ENCODE measurements at regions not wholly inside any gene's neighbourhood (a gene's known extent, or its start where the extent isn't known, plus 50 kb on each side); places are given as distances from the start of the nearest gene placed in this dataset.

GRCh38 chr18:78362198-78362597 is 617.4 kb upstream of the SALL3 start:
- no peak for TF ChIP-seq CTCF (IDR thresholded peaks at IDR 0.05; ENCODE audit: control extremely low read depth, extremely low read depth, low read depth, missing control alignments)
- no peak for DNase-seq (ENCODE audit: extremely low spot score)
- CTCF ChIA-PET: no interaction called here
- POLR2A ChIA-PET: no interaction called here

- ChIA-PET POLR2A (no interaction called here), CTCF (no interaction called here)
- DNase-seq (ENCODE audit: extremely low spot score): no peak
- no peak for TF ChIP-seq CTCF (IDR thresholded peaks at IDR 0.05; ENCODE audit: control extremely low read depth, extremely low read depth, low read depth, missing control alignments)
Measured at GRCh38 chr18:78363556-78364387, 615.8 kb upstream of the SALL3 start.

GRCh38 chr18:78364388-78364960 is 615.1 kb upstream of the SALL3 start:
- DNase-seq (ENCODE audit: extremely low spot score): no peak
- ChIA-PET CTCF (no interaction called here), POLR2A (no interaction called here)
- TF ChIP-seq CTCF (IDR thresholded peaks at IDR 0.05; ENCODE audit: control extremely low read depth, extremely low read depth, low read depth, missing control alignments): no peak

- POLR2A ChIA-PET: no interaction called here
- DNase-seq (ENCODE audit: extremely low spot score): no peak
- no peak for TF ChIP-seq CTCF (IDR thresholded peaks at IDR 0.05; ENCODE audit: control extremely low read depth, extremely low read depth, low read depth, missing control alignments)
- CTCF ChIA-PET: interaction anchor here (1.4 kb wide), 1 partner anchor 9 kb away, joined by 3 read pairs; no protein-coding TSS in a partner anchor
Measured at GRCh38 chr18:78367996-78368395, 611.6 kb upstream of the SALL3 start.

GRCh38 chr18:78368726-78369125 is 610.9 kb upstream of the SALL3 start:
- ChIA-PET CTCF (interaction anchor here (1.4 kb wide), 1 partner anchor 8 kb away, joined by 3 read pairs; no protein-coding TSS in a partner anchor), POLR2A (no interaction called here)
- no peak for DNase-seq (ENCODE audit: extremely low spot score)
- TF ChIP-seq CTCF (IDR thresholded peaks at IDR 0.05; ENCODE audit: control extremely low read depth, extremely low read depth, low read depth, missing control alignments): no peak

- TF ChIP-seq CTCF (IDR thresholded peaks at IDR 0.05; ENCODE audit: control extremely low read depth, extremely low read depth, low read depth, missing control alignments): no peak
- no peak for DNase-seq (ENCODE audit: extremely low spot score)
- CTCF ChIA-PET: no interaction called here
- POLR2A ChIA-PET: no interaction called here
Measured at GRCh38 chr18:78376046-78376445, 603.6 kb upstream of the SALL3 start.

Measured in GM10248 (cell line).